ENCODE measurements at regions not wholly inside any gene's neighbourhood (a gene's known extent, or its start where the extent isn't known, plus 50 kb on each side); places are given as distances from the start of the nearest gene placed in this dataset.

DNA sequence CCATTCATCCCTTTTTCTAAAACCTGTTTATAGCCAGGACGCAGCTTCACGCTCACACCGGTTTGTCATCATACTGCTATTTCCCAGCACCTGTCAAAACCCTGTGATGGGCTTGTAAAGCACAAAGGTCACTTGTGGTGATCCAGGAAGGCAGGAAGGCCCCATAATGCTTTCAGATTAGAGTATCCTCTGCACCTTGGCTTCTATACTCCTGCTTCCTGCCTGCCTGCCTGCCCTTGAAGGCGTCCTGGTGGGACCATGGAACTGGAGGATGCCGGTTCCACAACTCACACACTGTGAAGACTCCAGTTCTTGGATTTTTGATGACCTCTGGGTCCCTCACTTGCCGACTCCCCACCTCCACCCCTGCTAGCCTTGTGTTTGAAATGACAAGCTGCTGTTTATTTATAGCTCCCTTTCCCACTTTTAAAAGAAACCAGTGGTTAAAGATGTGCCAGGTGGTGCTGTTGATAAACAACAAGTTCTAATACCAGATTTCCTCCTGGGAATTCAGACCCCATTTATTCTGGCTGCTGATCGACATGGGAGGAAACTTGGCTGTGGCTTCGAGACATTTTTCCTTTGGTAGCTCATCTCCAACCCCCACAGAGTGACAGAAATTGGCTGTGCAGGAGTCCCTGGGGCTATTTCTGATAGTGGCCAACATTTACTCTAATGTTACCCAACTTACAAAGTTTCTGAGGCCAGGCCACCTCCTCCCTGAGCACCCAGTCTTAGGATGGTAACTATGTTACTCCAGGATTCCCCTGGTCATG is 211.5 kb downstream of the KDR start:
- H3K4me1 Mint-ChIP-seq: no peaks in the 10 kb centered on the region
- no peaks in the 10 kb centered on the region for H3K9me3 Mint-ChIP-seq
- TF ChIP-seq, protein P1, sequence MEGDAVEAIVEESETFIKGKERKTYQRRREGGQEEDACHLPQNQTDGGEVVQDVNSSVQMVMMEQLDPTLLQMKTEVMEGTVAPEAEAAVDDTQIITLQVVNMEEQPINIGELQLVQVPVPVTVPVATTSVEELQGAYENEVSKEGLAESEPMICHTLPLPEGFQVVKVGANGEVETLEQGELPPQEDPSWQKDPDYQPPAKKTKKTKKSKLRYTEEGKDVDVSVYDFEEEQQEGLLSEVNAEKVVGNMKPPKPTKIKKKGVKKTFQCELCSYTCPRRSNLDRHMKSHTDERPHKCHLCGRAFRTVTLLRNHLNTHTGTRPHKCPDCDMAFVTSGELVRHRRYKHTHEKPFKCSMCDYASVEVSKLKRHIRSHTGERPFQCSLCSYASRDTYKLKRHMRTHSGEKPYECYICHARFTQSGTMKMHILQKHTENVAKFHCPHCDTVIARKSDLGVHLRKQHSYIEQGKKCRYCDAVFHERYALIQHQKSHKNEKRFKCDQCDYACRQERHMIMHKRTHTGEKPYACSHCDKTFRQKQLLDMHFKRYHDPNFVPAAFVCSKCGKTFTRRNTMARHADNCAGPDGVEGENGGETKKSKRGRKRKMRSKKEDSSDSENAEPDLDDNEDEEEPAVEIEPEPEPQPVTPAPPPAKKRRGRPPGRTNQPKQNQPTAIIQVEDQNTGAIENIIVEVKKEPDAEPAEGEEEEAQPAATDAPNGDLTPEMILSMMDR (conservative IDR thresholded peaks at IDR 0.05): no peak
- H3K36me3 Mint-ChIP-seq (ENCODE audit: low read depth): no peaks in the 10 kb centered on the region
- no peak for DNase-seq (ENCODE audit: low read depth, low spot score)
- H3K4me3 Mint-ChIP-seq: no peak overlapping the region
- peaks cover 2% of the 10 kb centered on the region for H3K27me3 Mint-ChIP-seq (ENCODE audit: low read depth)
- H3K27ac Mint-ChIP-seq (ENCODE audit: unreplicated experiment): no peak overlapping the region

DNA sequence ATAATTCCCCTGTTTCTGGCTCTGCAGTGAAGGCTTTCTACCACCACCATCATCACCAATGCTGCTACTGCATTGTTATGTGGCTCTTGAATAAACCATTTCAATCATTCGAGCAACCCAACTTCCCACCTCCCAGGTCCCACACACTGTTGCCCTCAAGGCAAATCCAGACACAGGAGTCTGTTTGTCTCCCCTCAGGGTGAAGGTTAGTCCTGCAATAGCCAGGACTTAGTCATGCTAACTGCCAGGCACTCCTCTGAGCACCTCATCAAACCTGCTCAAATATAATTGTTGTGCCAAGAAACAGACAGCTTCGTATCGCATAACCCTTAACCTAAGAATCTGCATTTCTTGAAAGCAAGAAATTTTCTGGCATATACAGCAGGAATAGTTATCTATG is 213.2 kb downstream of the KDR start:
- no peaks in the 10 kb centered on the region for H3K27me3 Mint-ChIP-seq (ENCODE audit: low read depth)
- H3K4me3 Mint-ChIP-seq: no peak overlapping the region
- H3K4me1 Mint-ChIP-seq: no peaks in the 10 kb centered on the region
- no peak overlapping the region for H3K27ac Mint-ChIP-seq (ENCODE audit: unreplicated experiment)
- TF ChIP-seq, protein P1 (conservative IDR thresholded peaks at IDR 0.05): no peak
- H3K9me3 Mint-ChIP-seq: peaks cover 5% of the 10 kb centered on the region
- DNase-seq (ENCODE audit: low read depth, low spot score): no peak
- peaks cover 5% of the 10 kb centered on the region for H3K36me3 Mint-ChIP-seq (ENCODE audit: low read depth)

DNA sequence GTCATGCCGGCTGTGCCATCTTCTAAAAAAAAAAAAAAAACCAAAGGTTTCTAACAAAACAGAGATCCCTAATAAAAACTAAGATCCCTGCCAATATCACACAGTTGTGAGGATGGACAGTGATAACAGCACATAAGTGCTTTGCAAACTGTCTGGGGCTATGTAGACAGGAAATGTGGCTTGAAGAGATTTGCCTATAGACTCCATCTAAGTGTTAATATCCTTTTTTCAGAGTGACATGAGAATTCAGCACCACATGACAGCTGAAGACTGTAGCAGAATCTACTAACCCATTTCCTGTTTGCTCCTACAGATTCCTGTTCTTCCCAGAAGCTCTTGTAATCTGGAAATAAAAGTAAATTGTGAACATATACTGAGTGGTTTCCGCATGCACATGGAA is 215.4 kb downstream of the KDR start:
- Mint-ChIP-seq H3K4me1 (no peaks in the 10 kb centered on the region), H3K9me3 (peaks cover 9% of the 10 kb centered on the region), H3K36me3 (ENCODE audit: low read depth) (peaks cover 9% of the 10 kb centered on the region), H3K27ac (ENCODE audit: unreplicated experiment) (no peak overlapping the region), H3K27me3 (ENCODE audit: low read depth) (no peaks in the 10 kb centered on the region), H3K4me3 (no peak overlapping the region)
- TF ChIP-seq, protein P1 (conservative IDR thresholded peaks at IDR 0.05): no peak
- DNase-seq (ENCODE audit: low read depth, low spot score): no peak

DNA sequence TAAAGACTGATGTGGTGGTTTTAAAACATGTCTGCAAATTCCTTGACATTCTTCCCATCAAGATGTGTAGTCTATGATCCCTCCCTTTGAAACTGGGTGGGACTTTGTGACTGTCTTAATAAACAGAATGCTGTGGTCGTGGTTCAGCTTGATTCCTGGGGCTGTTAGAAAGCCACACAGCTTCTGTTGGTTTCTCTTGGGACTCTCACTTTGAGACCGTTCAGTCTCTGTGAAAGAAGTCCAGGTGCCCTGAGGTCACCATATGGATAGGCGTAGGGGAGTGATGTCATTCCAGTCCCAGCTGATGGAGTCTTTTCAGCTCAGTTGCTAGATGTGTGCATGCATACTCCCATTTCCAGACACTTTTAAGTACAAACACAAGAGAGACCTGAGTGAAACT is 216.6 kb downstream of the KDR start:
- Mint-ChIP-seq H3K4me3 (no peak overlapping the region), H3K27ac (ENCODE audit: unreplicated experiment) (no peak overlapping the region), H3K9me3 (peaks cover 9% of the 10 kb centered on the region)

DNA sequence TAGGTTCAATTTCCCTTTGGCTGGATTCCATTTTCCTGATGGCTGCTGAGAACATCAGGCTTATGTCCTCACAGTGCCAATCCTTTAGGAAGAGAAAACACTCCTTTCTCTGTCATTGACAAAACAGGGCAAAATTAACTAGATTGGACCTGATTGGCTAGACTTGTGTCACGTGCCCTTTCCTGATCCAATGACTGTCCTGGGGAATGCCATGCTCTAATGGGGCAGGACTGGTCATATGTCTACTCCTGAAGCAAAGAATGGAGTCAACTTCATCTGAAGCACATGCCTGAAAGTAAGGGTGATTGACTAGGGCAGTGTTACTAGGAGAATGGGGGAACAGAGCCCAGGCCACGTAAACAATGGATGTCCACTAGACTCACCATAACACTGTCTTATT is 220.4 kb downstream of the KDR start:
- H3K4me3 Mint-ChIP-seq: no peak overlapping the region
- peaks cover 9% of the 10 kb centered on the region for H3K9me3 Mint-ChIP-seq
- no peak for DNase-seq (ENCODE audit: low read depth, low spot score)
- H3K36me3 Mint-ChIP-seq (ENCODE audit: low read depth): peaks cover 9% of the 10 kb centered on the region
- no peaks in the 10 kb centered on the region for H3K4me1 Mint-ChIP-seq
- H3K27ac Mint-ChIP-seq (ENCODE audit: unreplicated experiment): no peak overlapping the region
- no peaks in the 10 kb centered on the region for H3K27me3 Mint-ChIP-seq (ENCODE audit: low read depth)
- TF ChIP-seq, protein P1 (conservative IDR thresholded peaks at IDR 0.05): no peak

More for the DNA sequence above, 216.6 kb downstream of the KDR start:
- Mint-ChIP-seq H3K27me3 (ENCODE audit: low read depth) (no peaks in the 10 kb centered on the region), H3K36me3 (ENCODE audit: low read depth) (peaks cover 9% of the 10 kb centered on the region), H3K4me1 (no peaks in the 10 kb centered on the region)
- DNase-seq (ENCODE audit: low read depth, low spot score): no peak
- TF ChIP-seq, protein P1 (conservative IDR thresholded peaks at IDR 0.05): no peak

Measured in neural crest cell (in vitro differentiated cells).